ENCODE measurements at regions not wholly inside any gene's neighbourhood (a gene's known extent, or its start where the extent isn't known, plus 50 kb on each side); places are given as distances from the start of the nearest gene placed in this dataset.

- no peak for TF ChIP-seq POLR2A (IDR thresholded peaks at IDR 0.05)
- TF ChIP-seq, protein P1, sequence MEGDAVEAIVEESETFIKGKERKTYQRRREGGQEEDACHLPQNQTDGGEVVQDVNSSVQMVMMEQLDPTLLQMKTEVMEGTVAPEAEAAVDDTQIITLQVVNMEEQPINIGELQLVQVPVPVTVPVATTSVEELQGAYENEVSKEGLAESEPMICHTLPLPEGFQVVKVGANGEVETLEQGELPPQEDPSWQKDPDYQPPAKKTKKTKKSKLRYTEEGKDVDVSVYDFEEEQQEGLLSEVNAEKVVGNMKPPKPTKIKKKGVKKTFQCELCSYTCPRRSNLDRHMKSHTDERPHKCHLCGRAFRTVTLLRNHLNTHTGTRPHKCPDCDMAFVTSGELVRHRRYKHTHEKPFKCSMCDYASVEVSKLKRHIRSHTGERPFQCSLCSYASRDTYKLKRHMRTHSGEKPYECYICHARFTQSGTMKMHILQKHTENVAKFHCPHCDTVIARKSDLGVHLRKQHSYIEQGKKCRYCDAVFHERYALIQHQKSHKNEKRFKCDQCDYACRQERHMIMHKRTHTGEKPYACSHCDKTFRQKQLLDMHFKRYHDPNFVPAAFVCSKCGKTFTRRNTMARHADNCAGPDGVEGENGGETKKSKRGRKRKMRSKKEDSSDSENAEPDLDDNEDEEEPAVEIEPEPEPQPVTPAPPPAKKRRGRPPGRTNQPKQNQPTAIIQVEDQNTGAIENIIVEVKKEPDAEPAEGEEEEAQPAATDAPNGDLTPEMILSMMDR (IDR thresholded peaks at IDR 0.05) = no peak
- DNase-seq = no peak
- H3K27me3 ChIP-seq = no peaks in the 10 kb centered on the region
These were observed 729.3 kb downstream of the CDH18 start for GRCh38 chr5:19258686-19259085.

DNA sequence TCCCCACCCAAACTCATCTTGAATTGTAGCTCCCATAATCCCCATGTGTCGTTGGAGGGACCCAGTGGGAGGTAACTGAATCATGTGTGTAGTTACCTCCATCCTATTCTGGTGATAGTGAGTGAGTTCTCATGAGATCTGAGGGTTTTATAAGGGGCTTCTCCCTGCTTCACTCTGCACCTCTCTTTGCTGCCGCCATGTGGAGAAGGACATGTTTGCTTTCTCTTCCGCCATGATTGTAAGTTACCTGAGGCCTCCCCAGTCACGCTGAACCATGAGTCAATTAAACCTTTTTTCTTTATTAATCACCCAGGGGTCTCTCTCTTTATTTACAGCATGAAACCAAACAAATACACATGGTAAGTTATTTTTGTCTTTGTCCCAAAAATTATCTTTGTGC is 726.1 kb downstream of the CDH18 start:
- Histone ChIP-seq H3K27me3 (no peaks in the 10 kb centered on the region), H3K4me1 (replicated peaks in 1 of 2) (no peaks in the 10 kb centered on the region), H3K27ac (no peak overlapping the region), H3K36me3 (replicated peaks in 1 of 2) (no peaks in the 10 kb centered on the region), H3K9me3 (replicated peaks in 1 of 3) (no peaks in the 10 kb centered on the region), H3K4me3 (no peak overlapping the region)
- TF ChIP-seq, protein P1 (IDR thresholded peaks at IDR 0.05) = no peak
- no peak for TF ChIP-seq POLR2A (IDR thresholded peaks at IDR 0.05)
- no peak for DNase-seq
- intact Hi-C loops (cut with DNase I) = no loop called here
- 91 to 96% (median 93%) methylated on average over 4 of the region's 4 CpGs for WGBS, 4 donors

More at GRCh38 chr5:19258686-19259085, 729.3 kb downstream of the CDH18 start:
- Histone ChIP-seq H3K36me3 (replicated peaks in 1 of 2) (no peaks in the 10 kb centered on the region), H3K4me1 (replicated peaks in 1 of 2) (no peaks in the 10 kb centered on the region), H3K27ac (no peak overlapping the region), H3K4me3 (no peak overlapping the region), H3K9me3 (replicated peaks in 1 of 3) (no peaks in the 10 kb centered on the region)
- intact Hi-C loops (cut with DNase I) = no loop called here

GRCh38 chr5:19264821-19265220 is 723.2 kb downstream of the CDH18 start:
- intact Hi-C loops (cut with DNase I) = no loop called here
- Histone ChIP-seq H3K9me3 (replicated peaks in 1 of 3) (no peaks in the 10 kb centered on the region), H3K4me3 (no peak overlapping the region), H3K36me3 (replicated peaks in 1 of 2) (no peaks in the 10 kb centered on the region), H3K27me3 (no peaks in the 10 kb centered on the region), H3K4me1 (replicated peaks in 1 of 2) (no peaks in the 10 kb centered on the region), H3K27ac (no peak overlapping the region)
- no peak for DNase-seq
- 83 to 95% (median 86%) methylated on average over 2 of the region's 2 CpGs for WGBS, 4 donors
- TF ChIP-seq, protein P1 (IDR thresholded peaks at IDR 0.05) = no peak
- TF ChIP-seq POLR2A (IDR thresholded peaks at IDR 0.05) = no peak

DNA sequence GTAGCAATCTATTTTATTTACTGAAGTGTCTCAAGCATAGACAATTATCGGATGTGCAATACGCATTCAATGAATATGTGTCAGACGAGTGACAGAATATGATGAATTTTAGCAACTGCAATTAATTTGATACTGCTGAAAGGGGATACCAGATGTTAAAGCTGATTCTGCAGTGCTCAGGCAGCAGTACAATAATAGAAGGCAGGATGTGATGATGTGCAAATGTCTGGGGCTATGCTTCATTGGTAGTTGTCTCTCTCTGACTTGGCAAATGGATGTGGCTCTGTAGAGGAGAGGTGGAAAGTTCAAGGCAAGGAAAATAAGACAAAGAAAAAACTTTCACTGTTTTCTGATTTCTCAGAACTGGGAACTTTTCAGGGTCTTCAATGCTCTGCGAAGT is 721.2 kb downstream of the CDH18 start:
- intact Hi-C loops (cut with DNase I) = no loop called here
- H3K4me1 ChIP-seq (replicated peaks in 1 of 2) = no peaks in the 10 kb centered on the region
- no peaks in the 10 kb centered on the region for H3K9me3 ChIP-seq (replicated peaks in 1 of 3)
- TF ChIP-seq, protein P1 (IDR thresholded peaks at IDR 0.05) = no peak
- TF ChIP-seq POLR2A (IDR thresholded peaks at IDR 0.05) = no peak
- no peak overlapping the region for H3K27ac ChIP-seq
- no peaks in the 10 kb centered on the region for H3K36me3 ChIP-seq (replicated peaks in 1 of 2)
- H3K4me3 ChIP-seq = no peak overlapping the region
- DNase-seq = no peak
- no peaks in the 10 kb centered on the region for H3K27me3 ChIP-seq
- 67 to 78% (median 70%) methylated on average over 4 of the region's 4 CpGs for WGBS, 4 donors

All from adrenal gland (tissue), 9 donors.